IMR-90 (cell line): ENCODE measurements at regions not wholly inside any gene's neighbourhood (a gene's known extent, or its start where the extent isn't known, plus 50 kb on each side); places are given as distances from the start of the nearest gene placed in this dataset.

Experiments used
- ATAC-seq: fragments of 200-7000 bp; cut with Tn5 transposase; 2 replicates; pipeline ENCODE4 v1.9.1; 2020; ENCODE audit warnings: low read depth, mild to moderate bottlenecking, moderate library complexity
- BruUV-seq: library from RNA; stranded (reverse); fragments of 400-500 nt; replicated peaks from 2 replicates; lab custom pipeline; 2021; lab: Mats Ljungman, UMichigan
- CTCF ChIA-PET: fragments of 300-600 bp; formaldehyde crosslinking; extraction: SDS; loops from one replicate; lab custom pipeline; 2021; ENCODE audit warnings: antibody characterized with exemption; lab: Yijun Ruan, JAX
- POLR2A ChIA-PET: fragments of 300-600 bp; sonication (Branson Sonifier 250); formaldehyde crosslinking; loops from one replicate; lab custom pipeline; 2022; ENCODE audit warnings: antibody characterized with exemption; ENCODE audit not compliant: unreplicated experiment; lab: Charles Lee
- DNase-seq: peaks from one replicate; pipeline ENCODE4 v3.0.0; 2013
- H2AFZ ChIP-seq: replicated peaks from 2 replicates; pipeline ENCODE3; 2013; ENCODE audit warnings: low read length, mild to moderate bottlenecking; ENCODE audit not compliant: poor library complexity
- H2AK5ac ChIP-seq: 2 replicates; pipeline ENCODE4 v1.6.1; 2013; ENCODE audit warnings: low read depth, low read length, inconsistent platforms
- H2AK9ac ChIP-seq: replicated peaks from 2 replicates; pipeline ENCODE3; 2013; ENCODE audit warnings: mild to moderate bottlenecking, low read depth, low read length, moderate library complexity; ENCODE audit not compliant: poor library complexity
- H2BK120ac ChIP-seq: 2 replicates; pipeline ENCODE4 v1.6.1; 2013; ENCODE audit warnings: low read depth, low read length, inconsistent platforms
- H2BK15ac ChIP-seq: 3 replicates; pipeline ENCODE4 v1.6.1; 2013; ENCODE audit warnings: low read depth, low read length, inconsistent platforms
- H2BK20ac ChIP-seq: 2 replicates; pipeline ENCODE4 v1.6.1; 2013; ENCODE audit warnings: low read depth, mild to moderate bottlenecking, inconsistent platforms, low read length, moderate library complexity
- H2BK5ac ChIP-seq: 2 replicates; pipeline ENCODE4 v1.6.1; 2013; ENCODE audit warnings: mild to moderate bottlenecking, low read depth, low read length, inconsistent platforms; ENCODE audit not compliant: poor library complexity, severe bottlenecking
- H3K14ac ChIP-seq: replicated peaks from 2 replicates; pipeline ENCODE4 v1.6.1; 2013; ENCODE audit warnings: low read depth, low read length, inconsistent platforms
- H3K18ac ChIP-seq: 2 replicates; pipeline ENCODE4 v1.6.1; 2013; ENCODE audit warnings: low read depth, low read length, control low read depth
- H3K23ac ChIP-seq: 2 replicates; pipeline ENCODE4 v1.6.1; 2013; ENCODE audit warnings: low read depth, low read length, inconsistent platforms
- H3K27ac ChIP-seq: 2 replicates; pipeline ENCODE4 v1.5.1; 2013; ENCODE audit warnings: mild to moderate bottlenecking, control low read depth, low read length; ENCODE audit not compliant: insufficient read depth
- H3K27me3 ChIP-seq: 2 replicates; pipeline ENCODE4 v1.6.1; 2013; ENCODE audit warnings: low read length; ENCODE audit not compliant: control insufficient read depth, insufficient read depth
- H3K36me3 ChIP-seq: 2 replicates; pipeline ENCODE4 v1.6.1; 2013; ENCODE audit warnings: low read length, mixed read lengths; ENCODE audit not compliant: control insufficient read depth, insufficient read depth
- H3K4ac ChIP-seq: 2 replicates; pipeline ENCODE4 v1.6.1; 2013; ENCODE audit warnings: low read depth, low read length, inconsistent platforms
- H3K4me1 ChIP-seq: 2 replicates; pipeline ENCODE4 v1.6.1; 2013; ENCODE audit warnings: low read length, mixed read lengths; ENCODE audit not compliant: control insufficient read depth, insufficient read depth
- H3K4me2 ChIP-seq: 2 replicates; pipeline ENCODE4 v1.6.1; 2013; ENCODE audit warnings: low read depth, mild to moderate bottlenecking, control low read depth, low read length, moderate library complexity
- H3K4me3 ChIP-seq: 2 replicates; pipeline ENCODE4 v1.5.1; 2013; ENCODE audit warnings: low read depth, mild to moderate bottlenecking, control low read depth, low read length, moderate library complexity; ENCODE audit not compliant: insufficient read depth
- H3K56ac ChIP-seq: 2 replicates; pipeline ENCODE4 v1.6.1; 2013; ENCODE audit warnings: low read length, inconsistent platforms; ENCODE audit not compliant: insufficient read depth; ENCODE audit errors: extremely low read depth
- H3K79me1 ChIP-seq, 2 experiments: 2 replicates each; pipeline ENCODE4 v1.6.1; 2013; ENCODE audit warnings: low read length in 2 of 2, inconsistent platforms in 1 of 2, low read depth in 1 of 2
- H3K9ac ChIP-seq: 2 replicates; pipeline ENCODE4 v1.6.1; 2013; ENCODE audit warnings: low read depth, low read length, control low read depth
- H3K9me1 ChIP-seq: 2 replicates; pipeline ENCODE4 v1.6.1; 2013; ENCODE audit warnings: low read length, inconsistent platforms; ENCODE audit not compliant: insufficient read depth
- H3K9me3 ChIP-seq: 2 replicates; pipeline ENCODE4 v1.6.1; 2013; ENCODE audit warnings: low read length; ENCODE audit not compliant: control insufficient read depth, insufficient read depth
- H4K20me1 ChIP-seq: 2 replicates; pipeline ENCODE4 v1.6.1; 2013; ENCODE audit warnings: low read length, inconsistent platforms; ENCODE audit not compliant: insufficient read depth
- H4K5ac ChIP-seq: 2 replicates; pipeline ENCODE4 v1.6.1; 2013; ENCODE audit warnings: mild to moderate bottlenecking, low read depth, low read length, control low read depth
- H4K8ac ChIP-seq, 2 experiments: 2 replicates each; pipeline ENCODE4 v1.6.1; 2013; ENCODE audit warnings: low read depth in 2 of 2, low read length in 2 of 2, control low read depth in 1 of 2, inconsistent platforms in 1 of 2
- H4K91ac ChIP-seq: 2 replicates; pipeline ENCODE4 v1.6.1; 2013; ENCODE audit warnings: low read depth, low read length, inconsistent platforms; ENCODE audit not compliant: insufficient read depth
- BHLHE40 ChIP-seq: fragments of 150-350 bp; IDR thresholded peaks from 2 replicates; pipeline ENCODE4 v1.6.1; 2016; ENCODE audit warnings: mild to moderate bottlenecking, low read depth, low read length
- CEBPB ChIP-seq: IDR thresholded peaks from 2 replicates; pipeline ENCODE4 v1.6.1; 2012; ENCODE audit warnings: low read depth, low read length, improper control_type of control experiment
- CHD1 ChIP-seq: IDR thresholded peaks from 2 replicates; pipeline ENCODE4 v1.6.1; 2012; ENCODE audit warnings: low read depth, low read length, improper control_type of control experiment
- ELK1 ChIP-seq: fragments of 150-350 bp; IDR thresholded peaks from 2 replicates; pipeline ENCODE4 v1.6.1; 2016; ENCODE audit warnings: low read depth, mild to moderate bottlenecking, low read length, moderate library complexity, borderline replicate concordance
- FOS ChIP-seq: fragments of 150-350 bp; IDR thresholded peaks from 2 replicates; pipeline ENCODE4 v1.6.1; 2016; ENCODE audit warnings: low read depth, low read length
- MAFK ChIP-seq: IDR thresholded peaks from 2 replicates; pipeline ENCODE4 v1.6.1; 2012; ENCODE audit warnings: low read depth, low read length, improper control_type of control experiment
- MAZ ChIP-seq: IDR thresholded peaks from 2 replicates; pipeline ENCODE4 v1.6.1; 2012; ENCODE audit warnings: low read depth, mild to moderate bottlenecking, low read length, improper control_type of control experiment, moderate library complexity, borderline replicate concordance
- MXI1 ChIP-seq: IDR thresholded peaks from 2 replicates; pipeline ENCODE4 v1.6.1; 2012; ENCODE audit warnings: low read depth, mild to moderate bottlenecking, low read length, moderate library complexity, borderline replicate concordance
- NFE2L2 ChIP-seq: fragments of 150-350 bp; IDR thresholded peaks from 2 replicates; pipeline ENCODE4 v1.6.1; 2016; ENCODE audit warnings: low read depth, mild to moderate bottlenecking, low read length
- RAD21 ChIP-seq: IDR thresholded peaks from 2 replicates; pipeline ENCODE4 v1.6.1; 2012; ENCODE audit warnings: low read length, improper control_type of control experiment
- RCOR1 ChIP-seq: IDR thresholded peaks from 2 replicates; pipeline ENCODE4 v1.6.1; 2012; ENCODE audit warnings: mild to moderate bottlenecking, low read length, improper control_type of control experiment; ENCODE audit not compliant: insufficient replicate concordance
- RFX5 ChIP-seq: IDR thresholded peaks from 2 replicates; pipeline ENCODE4 v1.8.0; 2012; ENCODE audit warnings: low read depth, mild to moderate bottlenecking, low read length, moderate library complexity
- WGBS, 2 experiments: methylation state at CpG; one replicate each; pipeline versions ENCODE4 v1.1.5 to v1.1.7; 2013; ENCODE audit warnings: missing lambda C conversion rate in 2 of 2; ENCODE audit not compliant: insufficient read length in 1 of 2; ENCODE audit errors: extremely low coverage in 2 of 2; 5-methylcytosine and 5-hydroxymethylcytosine counted together
- dilution Hi-C: fragments of 300-500 bp; cut with HindIII; formaldehyde crosslinking; loops from one replicate; pipeline ENCODE4 v1.14.3; 2018; ENCODE audit warnings: low sequenced_read_pairs; ENCODE audit not compliant: unreplicated experiment
- in situ Hi-C: fragments of 300-500 bp; cut with MboI; formaldehyde crosslinking; loops from 3 replicates; pipeline ENCODE4 v1.14.3; 2019; ENCODE audit warnings: low sequenced_read_pairs, inconsistent platforms, mixed read lengths
- intact Hi-C: fragments of 100-400 bp; cut with micrococcal nuclease; formaldehyde crosslinking; loops from 2 replicates; pipeline ENCODE4 v1.10.0; 2022

GRCh38 chr6:224350-224749 lies 67.9 kb upstream of the DUSP22 start:
- TF ChIP-seq MAFK, result no peak
- no peak for TF ChIP-seq FOS
- no peak for TF ChIP-seq RFX5
- TF ChIP-seq BHLHE40, result no peak
- no peak for TF ChIP-seq MXI1
- TF ChIP-seq RAD21, result no peak
- TF ChIP-seq ELK1, result no peak
- no peak for TF ChIP-seq MAZ
- TF ChIP-seq NFE2L2, result no peak
- TF ChIP-seq RCOR1, result no peak
- TF ChIP-seq CEBPB, result no peak
- TF ChIP-seq CHD1, result no peak
- DNase-seq, result no peak
- Histone ChIP-seq H3K27ac (no peak overlapping the region), H3K18ac (no peak overlapping the region), H3K9me1 (peaks cover 3% of the 10 kb centered on the region; the same call in 1 of the 2 replicates), H3K23ac (no peak overlapping the region), H2AK9ac (no peak overlapping the region), H4K91ac (no peak overlapping the region), H3K4ac (no peak overlapping the region), H2AFZ (peak overlapping the region; percentile 6), H3K9ac (no peak overlapping the region), H2BK20ac (no peak overlapping the region), H3K27me3 (peaks cover 2% of the 10 kb centered on the region; the same call in 1 of the 2 replicates), H3K4me1 (peaks cover 7% of the 10 kb centered on the region), H2AK5ac (no peak overlapping the region), H2BK15ac (no peak overlapping the region), H3K14ac (no peak overlapping the region), H3K79me1 (no peaks in the 10 kb centered on the region), H4K20me1 (no peaks in the 10 kb centered on the region), H3K36me3 (no peaks in the 10 kb centered on the region), H4K8ac (no peak overlapping the region), H3K56ac (no peak overlapping the region), H3K9me3 (no peaks in the 10 kb centered on the region), H4K5ac (no peak overlapping the region), H2BK5ac (no peak overlapping the region), H3K4me2 (no peak overlapping the region), H3K4me3 (no peak overlapping the region), H2BK120ac (no peak overlapping the region)
- no TSS peak for BruUV-seq
- WGBS, 2 experiments, result 92% methylated on average over 8 of the region's 13 CpGs; no CpG with 5 or more reads in 1 of the 2 experiments
- ChIA-PET CTCF (no interaction called here), POLR2A (no interaction called here)
- in situ Hi-C loops, result no loop called here
- intact Hi-C loops, result loop anchor here (5.0 kb wide), 1 partner anchor 68 kb away; the partner anchor contains the start of gene DUSP22
- dilution Hi-C loops, result no loop called here
- ATAC-seq, result no peak
